Coronary artery (tissue), 2 donors: ENCODE measurements at regions not wholly inside any gene's neighbourhood (a gene's known extent, or its start where the extent isn't known, plus 50 kb on each side); places are given as distances from the start of the nearest gene placed in this dataset.

Experiments used
- DNase-seq: peaks from one replicate; pipeline ENCODE4 v3.0.0-alpha.2; 2017; ENCODE audit warnings: low spot score
- H3K27ac ChIP-seq, 2 donors: fragments of 200-600 bp; sonication (generic); one replicate each; pipeline ENCODE4 v1.5.1; 2016 to 2019
- H3K4me3 ChIP-seq: fragments of 200-600 bp; sonication (generic); 2 replicates; pipeline ENCODE4 v1.5.1; 2016; ENCODE audit warnings: mild to moderate bottlenecking, moderate library complexity
- TF ChIP-seq, protein P1 (sequence below): fragments of 200-600 bp; sonication (generic); IDR thresholded peaks from one replicate; pipeline ENCODE4 v1.5.1; 2019; ENCODE audit warnings: antibody characterized with exemption

DNA sequence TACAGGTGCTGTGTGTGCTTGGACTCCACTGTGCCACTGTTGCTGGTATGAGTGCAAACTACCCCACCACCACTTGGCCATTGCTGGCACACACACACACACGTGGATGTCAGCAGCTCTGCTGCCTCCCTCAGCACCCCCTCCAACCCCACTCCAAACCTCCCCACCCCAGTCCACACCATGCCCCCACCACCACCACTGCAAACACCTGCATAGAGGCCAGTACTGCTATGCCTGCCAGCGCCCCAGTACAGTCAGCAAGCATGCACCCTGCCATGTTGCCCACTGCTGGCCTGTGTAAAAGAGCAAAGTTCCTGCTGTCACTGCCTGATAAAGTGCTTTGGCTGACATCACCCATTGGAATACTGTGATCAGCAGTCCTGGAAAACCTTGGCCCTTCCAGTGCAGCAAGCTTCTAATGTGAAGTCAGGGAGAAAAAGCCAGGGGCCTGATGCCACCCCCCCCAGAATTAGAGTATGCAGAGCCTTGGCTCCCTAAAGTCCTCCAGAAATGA is 519.2 kb upstream of the PCDH15 start:
- Histone ChIP-seq H3K4me3 (no peak overlapping the region), H3K27ac (no peak overlapping the region)
- TF ChIP-seq, protein P1, sequence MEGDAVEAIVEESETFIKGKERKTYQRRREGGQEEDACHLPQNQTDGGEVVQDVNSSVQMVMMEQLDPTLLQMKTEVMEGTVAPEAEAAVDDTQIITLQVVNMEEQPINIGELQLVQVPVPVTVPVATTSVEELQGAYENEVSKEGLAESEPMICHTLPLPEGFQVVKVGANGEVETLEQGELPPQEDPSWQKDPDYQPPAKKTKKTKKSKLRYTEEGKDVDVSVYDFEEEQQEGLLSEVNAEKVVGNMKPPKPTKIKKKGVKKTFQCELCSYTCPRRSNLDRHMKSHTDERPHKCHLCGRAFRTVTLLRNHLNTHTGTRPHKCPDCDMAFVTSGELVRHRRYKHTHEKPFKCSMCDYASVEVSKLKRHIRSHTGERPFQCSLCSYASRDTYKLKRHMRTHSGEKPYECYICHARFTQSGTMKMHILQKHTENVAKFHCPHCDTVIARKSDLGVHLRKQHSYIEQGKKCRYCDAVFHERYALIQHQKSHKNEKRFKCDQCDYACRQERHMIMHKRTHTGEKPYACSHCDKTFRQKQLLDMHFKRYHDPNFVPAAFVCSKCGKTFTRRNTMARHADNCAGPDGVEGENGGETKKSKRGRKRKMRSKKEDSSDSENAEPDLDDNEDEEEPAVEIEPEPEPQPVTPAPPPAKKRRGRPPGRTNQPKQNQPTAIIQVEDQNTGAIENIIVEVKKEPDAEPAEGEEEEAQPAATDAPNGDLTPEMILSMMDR: no peak
- DNase-seq: no peak

DNA sequence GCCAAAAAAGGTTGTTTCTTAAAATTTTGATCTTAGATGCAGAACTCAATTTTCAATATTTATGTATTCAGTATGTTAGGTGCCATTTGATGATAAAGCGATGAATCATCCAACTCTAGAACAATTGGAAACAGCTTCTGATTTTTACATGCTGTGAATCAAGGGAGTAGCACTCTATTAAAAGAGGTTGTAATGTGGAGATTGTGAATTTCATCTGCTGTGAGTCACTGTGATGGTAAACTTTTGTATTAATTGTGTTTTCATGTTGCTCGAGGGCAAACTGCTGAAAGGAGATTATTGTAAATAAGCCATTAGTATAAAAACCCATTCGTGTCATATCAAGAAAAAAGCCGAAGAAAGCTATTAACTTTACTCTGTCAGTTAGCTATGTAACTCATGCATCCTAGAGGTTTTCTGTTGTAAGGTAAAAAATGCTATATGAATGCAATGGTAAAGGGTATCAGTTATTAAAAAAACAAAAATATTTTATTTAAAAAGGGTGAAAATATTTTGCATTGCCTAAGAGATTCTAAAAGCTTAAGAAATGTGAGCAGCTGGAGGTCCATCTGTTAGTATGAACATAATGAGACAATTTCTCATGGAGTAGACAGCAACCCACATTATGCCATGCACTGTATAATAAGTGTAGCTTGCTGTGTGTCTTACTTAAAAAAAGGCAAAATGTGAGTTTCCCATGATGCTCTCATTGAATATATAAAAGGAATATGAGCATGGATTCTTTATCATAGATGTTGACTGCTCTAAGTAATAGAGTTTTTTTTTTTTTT is 511.0 kb upstream of the PCDH15 start:
- DNase-seq: no peak
- H3K4me3 ChIP-seq: no peak overlapping the region

DNA sequence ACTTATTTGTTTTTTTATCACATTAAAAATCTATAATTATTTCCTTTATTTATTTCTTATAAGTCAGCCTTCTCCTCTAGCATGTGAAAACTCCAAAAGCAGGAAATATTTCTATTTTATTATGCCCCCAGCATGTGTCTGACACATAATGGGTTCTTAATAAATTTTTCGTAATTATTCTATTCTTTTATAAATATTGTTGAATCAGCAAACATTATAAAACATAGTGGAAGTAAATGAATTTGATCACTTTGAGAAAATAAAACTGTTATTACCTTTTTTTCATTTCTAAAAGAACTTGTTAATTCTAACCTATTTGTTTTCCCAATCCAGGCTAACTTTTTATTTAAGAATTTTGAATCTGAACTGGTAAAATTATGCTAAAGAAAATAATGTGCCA is 509.1 kb upstream of the PCDH15 start:
- TF ChIP-seq, protein P1: no peak
- Histone ChIP-seq H3K27ac (no peak overlapping the region), H3K4me3 (no peak overlapping the region)
- DNase-seq: no peak

More for the DNA sequence above, 511.0 kb upstream of the PCDH15 start:
- TF ChIP-seq, protein P1: no peak
- H3K27ac ChIP-seq: no peak overlapping the region

DNA sequence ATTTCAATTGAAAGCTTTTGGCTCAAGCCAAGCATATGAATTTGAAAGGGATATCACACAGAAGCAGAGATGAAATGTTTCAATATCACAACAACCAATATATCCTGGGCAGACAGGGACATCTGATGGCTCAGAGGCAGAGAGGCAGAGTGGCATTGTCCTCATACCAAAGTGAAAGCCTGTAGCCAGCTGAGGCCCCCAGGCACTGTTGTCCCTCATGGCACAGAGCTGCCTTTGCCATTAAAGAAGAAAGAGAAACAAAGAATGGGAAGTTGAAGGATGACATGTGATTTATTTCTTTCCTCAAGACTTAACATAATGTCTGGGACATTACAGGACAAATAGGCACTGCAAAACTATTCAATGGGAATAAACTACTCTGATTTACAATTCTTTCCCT is 504.3 kb upstream of the PCDH15 start:
- Histone ChIP-seq H3K27ac (no peak overlapping the region), H3K4me3 (no peak overlapping the region)
- TF ChIP-seq, protein P1: no peak
- DNase-seq: no peak

DNA sequence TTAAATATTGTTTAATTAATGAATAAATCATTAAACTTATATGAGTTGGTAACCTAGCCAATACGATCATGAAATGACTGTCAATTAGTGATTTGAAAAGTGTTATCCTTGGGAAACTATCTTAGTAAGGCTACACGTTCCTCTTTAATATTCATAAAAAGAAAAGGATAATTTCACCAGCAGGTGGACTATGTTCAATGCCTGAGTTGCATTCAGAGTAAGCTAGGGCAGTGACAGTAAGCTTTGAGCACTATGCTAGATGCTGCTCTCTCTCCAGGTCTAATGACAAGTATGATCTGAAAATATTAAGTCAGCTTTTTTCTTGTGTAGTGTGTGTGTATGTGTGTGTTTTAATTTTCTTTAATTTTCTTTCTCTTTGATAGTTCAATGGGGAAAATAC is 486.3 kb upstream of the PCDH15 start:
- H3K27ac ChIP-seq: no peak overlapping the region
- no peak overlapping the region for H3K4me3 ChIP-seq
- no peak for DNase-seq
- TF ChIP-seq, protein P1: no peak

DNA sequence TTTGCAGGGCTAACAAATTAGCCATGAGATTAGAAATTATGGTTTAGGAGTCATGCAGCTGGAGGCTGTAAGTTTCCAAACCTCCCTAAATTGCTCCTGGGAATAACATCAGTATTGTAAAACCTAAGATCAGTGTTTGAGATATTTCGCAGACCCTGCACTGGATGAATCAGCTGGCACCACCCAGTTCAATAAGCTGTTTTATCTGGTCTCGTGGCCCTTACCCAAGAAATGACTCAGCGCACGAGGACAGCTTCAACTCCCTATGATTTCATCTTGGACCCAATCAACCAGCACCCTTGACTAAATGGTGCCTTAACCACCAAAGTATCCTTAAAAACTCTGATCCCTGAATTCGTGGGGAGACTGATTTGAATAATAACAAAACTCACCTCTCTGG is 482.0 kb upstream of the PCDH15 start:
- Histone ChIP-seq H3K4me3 (no peak overlapping the region), H3K27ac (no peak overlapping the region)
- DNase-seq: no peak
- TF ChIP-seq, protein P1: no peak

DNA sequence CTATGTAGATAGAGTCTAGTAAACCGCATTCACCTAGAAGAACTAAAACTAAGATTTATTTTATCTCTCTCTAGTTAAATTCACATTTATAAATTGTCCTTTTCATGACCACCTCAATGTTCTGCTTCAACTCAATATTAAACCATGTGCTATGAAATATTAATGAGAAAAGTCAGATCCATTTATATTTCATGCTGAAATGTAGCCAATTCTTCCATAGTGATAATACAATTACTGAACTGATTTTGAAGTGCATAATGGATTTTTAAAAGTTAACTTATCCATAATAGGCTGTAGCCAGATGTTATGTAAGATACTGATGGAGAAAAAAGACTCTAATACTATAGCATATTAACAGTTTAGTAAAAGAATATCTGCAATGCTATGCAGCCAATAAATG is 479.7 kb upstream of the PCDH15 start:
- no peak for DNase-seq
- Histone ChIP-seq H3K4me3 (no peak overlapping the region), H3K27ac (no peak overlapping the region)
- TF ChIP-seq, protein P1: no peak
